ENCODE measurements at regions not wholly inside any gene's neighbourhood (a gene's known extent, or its start where the extent isn't known, plus 50 kb on each side); places are given as distances from the start of the nearest gene placed in this dataset.

- intact Hi-C loops (cut with DNase I), result no loop called here
- DNase-seq (ENCODE audit: low spot score), result no peak
Observed at GRCh38 chr5:125100951-125101350, 354.5 kb upstream of the ZNF608 start.

GRCh38 chr5:125103459-125103858 lies 357.0 kb upstream of the ZNF608 start:
- intact Hi-C loops (cut with DNase I), result no loop called here
- no peak for DNase-seq (ENCODE audit: low spot score)

- intact Hi-C loops (cut with DNase I), result no loop called here
- DNase-seq (ENCODE audit: low spot score), result no peak
Observed at GRCh38 chr5:125106271-125106670, 359.8 kb upstream of the ZNF608 start.

- DNase-seq (ENCODE audit: low spot score), result no peak
- intact Hi-C loops (cut with DNase I), result no loop called here
Observed at GRCh38 chr5:125106881-125107280, 360.4 kb upstream of the ZNF608 start.

- no peak for DNase-seq (ENCODE audit: low spot score)
- intact Hi-C loops (cut with DNase I), result no loop called here
Observed at GRCh38 chr5:125109293-125109692, 362.9 kb upstream of the ZNF608 start.

GRCh38 chr5:125109816-125110215 lies 363.4 kb upstream of the ZNF608 start:
- intact Hi-C loops (cut with DNase I), result no loop called here
- no peak for DNase-seq (ENCODE audit: low spot score)

- intact Hi-C loops (cut with DNase I), result no loop called here
- no peak for DNase-seq (ENCODE audit: low spot score)
Observed at GRCh38 chr5:125112196-125112595, 365.8 kb upstream of the ZNF608 start.

- intact Hi-C loops (cut with DNase I), result no loop called here
- no peak for DNase-seq (ENCODE audit: low spot score)
Observed at GRCh38 chr5:125113328-125113727, 366.9 kb upstream of the ZNF608 start.

GRCh38 chr5:125115195-125115525 lies 368.7 kb upstream of the ZNF608 start:
- no peak for DNase-seq (ENCODE audit: low spot score)
- intact Hi-C loops (cut with DNase I), result no loop called here

GRCh38 chr5:125117566-125117965 lies 371.1 kb upstream of the ZNF608 start:
- DNase-seq (ENCODE audit: low spot score), result no peak
- intact Hi-C loops (cut with DNase I), result no loop called here

GRCh38 chr5:125120012-125120411 lies 373.6 kb upstream of the ZNF608 start:
- DNase-seq (ENCODE audit: low spot score), result no peak
- intact Hi-C loops (cut with DNase I), result no loop called here

- intact Hi-C loops (cut with DNase I), result no loop called here
- DNase-seq (ENCODE audit: low spot score), result no peak
Observed at GRCh38 chr5:125125031-125125823, 378.8 kb upstream of the ZNF608 start.

- intact Hi-C loops (cut with DNase I), result no loop called here
Observed at GRCh38 chr5:125126050-125126449, 379.6 kb upstream of the ZNF608 start.

GRCh38 chr5:125129151-125129806 lies 382.8 kb upstream of the ZNF608 start:
- intact Hi-C loops (cut with DNase I), result no loop called here
- DNase-seq (ENCODE audit: low spot score), result no peak

More at GRCh38 chr5:125126050-125126449, 379.6 kb upstream of the ZNF608 start:
- DNase-seq (ENCODE audit: low spot score), result no peak

- intact Hi-C loops (cut with DNase I), result no loop called here
- DNase-seq (ENCODE audit: low spot score), result no peak
Observed at GRCh38 chr5:125130591-125130990, 384.2 kb upstream of the ZNF608 start.

- DNase-seq (ENCODE audit: low spot score), result no peak
- intact Hi-C loops (cut with DNase I), result no loop called here
Observed at GRCh38 chr5:125134216-125135081, 388.0 kb upstream of the ZNF608 start.

GRCh38 chr5:125137535-125137934 lies 391.1 kb upstream of the ZNF608 start:
- intact Hi-C loops (cut with DNase I), result no loop called here
- no peak for DNase-seq (ENCODE audit: low spot score)

GRCh38 chr5:125138266-125138665 lies 391.8 kb upstream of the ZNF608 start:
- intact Hi-C loops (cut with DNase I), result no loop called here
- no peak for DNase-seq (ENCODE audit: low spot score)

GRCh38 chr5:125139590-125139989 lies 393.2 kb upstream of the ZNF608 start:
- intact Hi-C loops (cut with DNase I), result no loop called here
- DNase-seq (ENCODE audit: low spot score), result no peak

- no peak for DNase-seq (ENCODE audit: low spot score)
Observed at GRCh38 chr5:125140220-125140619, 393.8 kb upstream of the ZNF608 start.

More at GRCh38 chr5:125140220-125140619, 393.8 kb upstream of the ZNF608 start:
- intact Hi-C loops (cut with DNase I), result no loop called here
